Stimulated activated naive CD8-positive, alpha-beta T cell treated with anti-CD3 and anti-CD28 coated beads, Interleukin-15, amount 100 ng/mL, for 72 hours (primary cell): ENCODE measurements at regions not wholly inside any gene's neighbourhood (a gene's known extent, or its start where the extent isn't known, plus 50 kb on each side); places are given as distances from the start of the nearest gene placed in this dataset.

Experiments used
- ATAC-seq: fragments of 150-1000 bp; cut with Tn5 transposase; 2 replicates; pipeline ENCODE4 v1.10.0; 2021; ENCODE audit warnings: mild to moderate bottlenecking, moderate library complexity
- DNase-seq, 2 donors: peaks; one replicate each; pipeline ENCODE4 v3.0.0; 2021 to 2022
- H3K27ac Mint-ChIP-seq, 2 donors: one replicate each; pipeline ENCODE4 v1.8.0; 2022; ENCODE audit warnings: mild to moderate bottlenecking in 2 of 2, mixed read lengths in 2 of 2, moderate library complexity in 2 of 2
- H3K27me3 Mint-ChIP-seq: one replicate; pipeline ENCODE4 v1.8.0; 2022; ENCODE audit warnings: mixed read lengths
- H3K4me1 Mint-ChIP-seq: one replicate; pipeline ENCODE4 v1.8.0; 2022; ENCODE audit warnings: mild to moderate bottlenecking, mixed read lengths
- H3K4me3 Mint-ChIP-seq, 2 donors: one replicate each; pipeline ENCODE4 v1.8.0; 2022; ENCODE audit warnings: mild to moderate bottlenecking in 2 of 2, mixed read lengths in 2 of 2, moderate library complexity in 1 of 2
- H3K9me3 Mint-ChIP-seq, 2 donors: one replicate each; pipeline ENCODE4 v1.8.0; 2022; ENCODE audit warnings: mixed read lengths in 2 of 2

- H3K9me3 Mint-ChIP-seq = peaks cover 0 to 4% of the 10 kb centered on the region in 2 donors
- H3K4me3 Mint-ChIP-seq = no peak overlapping the region
- DNase-seq (no peak), ATAC-seq (no peak)
- no peaks in the 10 kb centered on the region for H3K4me1 Mint-ChIP-seq
- no peak overlapping the region for H3K27ac Mint-ChIP-seq
- no peaks in the 10 kb centered on the region for H3K27me3 Mint-ChIP-seq
These were observed 666.0 kb downstream of the MED13L start for GRCh38 chr12:115611477-115611876.

DNA sequence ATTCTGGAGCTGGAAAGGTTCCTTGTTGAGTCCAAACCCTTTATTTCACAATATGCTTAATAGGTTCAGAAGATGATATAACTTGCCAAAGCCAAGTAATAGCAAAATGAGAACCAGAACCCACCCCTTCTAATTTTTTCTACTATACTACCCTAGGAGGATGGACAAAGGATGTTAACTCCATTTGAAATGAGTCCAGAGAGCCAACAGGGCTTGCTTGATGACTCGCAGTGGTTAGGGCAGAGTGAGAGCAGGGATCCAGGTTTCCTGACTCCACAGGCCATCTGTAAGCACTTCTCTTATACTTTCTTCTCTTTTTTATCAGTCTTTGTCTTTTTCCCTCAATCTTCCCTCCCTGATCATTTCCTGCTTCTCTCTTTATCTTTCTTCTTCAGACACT, 668.1 kb downstream of the MED13L start:
- Mint-ChIP-seq H3K9me3 (peaks cover 6 to 7% of the 10 kb centered on the region in 2 donors), H3K27me3 (peaks cover 11% of the 10 kb centered on the region), H3K4me3 (no peak overlapping the region), H3K27ac (no peak overlapping the region), H3K4me1 (no peaks in the 10 kb centered on the region)
- no peak for DNase-seq
- ATAC-seq = no peak

DNA sequence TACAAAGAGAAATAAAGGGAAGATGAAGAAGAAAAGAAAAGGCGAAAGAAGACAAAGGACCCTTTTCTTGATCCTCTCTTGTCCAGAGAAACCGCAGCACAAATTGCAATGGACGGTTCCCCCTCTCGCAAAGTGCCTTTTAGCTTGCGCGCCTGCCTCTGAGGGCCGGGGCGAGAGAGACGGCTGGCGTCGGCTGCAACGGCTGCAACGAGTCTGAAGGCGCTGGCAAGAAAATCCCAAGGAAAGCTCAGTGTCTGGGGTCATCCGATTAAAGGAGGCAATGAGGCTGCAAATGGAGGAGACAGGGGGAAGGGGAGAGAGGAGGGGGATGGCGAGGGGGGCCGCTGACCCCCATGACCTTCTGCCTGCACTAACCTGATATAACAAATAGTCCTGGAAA, 671.5 kb downstream of the MED13L start:
- H3K4me1 Mint-ChIP-seq = no peaks in the 10 kb centered on the region

DNA sequence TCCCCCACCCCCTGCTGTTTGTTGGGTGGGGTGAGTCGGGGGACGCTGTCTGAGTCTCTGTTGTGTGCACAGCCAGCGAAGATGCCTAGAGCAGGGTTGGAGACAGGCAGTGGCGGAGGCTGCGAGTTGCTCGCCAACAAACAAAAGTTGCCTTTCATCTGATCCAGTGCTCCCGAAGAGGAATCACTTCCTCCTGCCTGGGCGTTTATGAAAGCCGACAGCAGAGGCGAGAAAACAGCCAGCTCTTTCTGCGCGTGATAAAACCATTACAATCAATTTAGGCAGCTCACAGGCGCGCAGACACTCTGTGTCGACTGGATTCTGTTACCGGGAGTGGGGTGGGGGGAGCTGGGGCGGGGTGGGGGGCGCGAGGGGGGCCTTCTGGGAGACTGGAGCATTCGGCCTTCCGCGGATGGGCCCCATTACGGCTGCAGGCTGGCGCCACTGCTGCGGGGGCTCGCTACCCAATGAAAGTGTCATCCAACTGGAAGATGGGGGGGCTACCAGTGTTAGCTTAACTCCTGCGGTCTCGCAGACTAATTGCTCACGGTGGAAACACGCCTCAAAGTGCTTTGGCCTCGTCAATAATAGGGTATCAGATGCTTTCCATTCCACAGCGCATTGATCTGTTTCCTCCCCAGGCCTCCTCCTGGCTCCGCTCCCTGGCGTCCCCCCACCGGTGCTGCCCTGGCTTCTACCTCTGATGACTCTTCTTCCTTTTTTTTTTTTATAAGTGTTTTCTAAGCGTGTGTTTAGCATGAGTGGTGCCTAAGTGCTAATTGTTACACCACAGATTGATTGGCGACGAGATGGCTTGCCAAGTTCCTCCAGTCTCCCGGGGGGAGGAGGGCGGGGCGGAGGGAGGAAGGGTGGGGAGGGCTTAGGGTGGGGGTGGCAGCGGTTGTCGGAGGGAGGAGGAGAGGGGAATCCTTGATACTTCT, 678.4 kb downstream of the MED13L start:
- DNase-seq (no peak), ATAC-seq (no peak)
- Mint-ChIP-seq H3K4me3 (no peak overlapping the region), H3K27me3 (peaks cover 31% of the 10 kb centered on the region), H3K9me3 (peaks cover 0 to 4% of the 10 kb centered on the region in 2 donors), H3K4me1 (no peaks in the 10 kb centered on the region), H3K27ac (no peak overlapping the region)

More for the DNA sequence above, 671.5 kb downstream of the MED13L start:
- Mint-ChIP-seq H3K27me3 (peaks cover 19% of the 10 kb centered on the region), H3K4me3 (no peak overlapping the region), H3K27ac (no peak overlapping the region), H3K9me3 (peaks cover 6 to 7% of the 10 kb centered on the region in 2 donors)
- no peak for ATAC-seq
- DNase-seq = no peak

DNA sequence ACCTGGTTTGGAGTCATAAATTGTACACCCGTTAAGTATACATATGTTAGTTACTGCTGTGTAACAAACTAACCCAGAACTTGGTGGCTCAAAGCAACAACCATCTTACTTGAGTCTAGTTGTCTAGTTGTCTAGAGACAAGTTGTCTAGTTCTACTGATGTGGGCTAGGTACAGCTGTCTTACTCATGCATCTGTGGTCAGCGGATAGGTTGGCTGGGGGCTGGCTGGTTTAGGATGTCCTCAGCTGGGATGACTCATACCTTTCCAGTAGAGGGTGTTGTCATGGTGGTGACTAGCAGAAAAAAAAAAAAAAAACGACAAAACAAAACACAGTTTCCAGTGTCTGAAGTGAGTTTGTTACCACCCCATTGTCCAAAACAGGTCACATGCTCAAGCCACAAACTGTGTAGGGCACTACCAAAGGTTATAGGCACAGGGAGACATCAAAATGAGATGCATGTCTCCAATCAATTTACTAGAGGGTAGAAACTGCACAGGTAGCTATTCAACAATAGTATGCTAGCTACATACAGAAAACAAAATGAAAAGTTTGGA, 680.3 kb downstream of the MED13L start:
- ATAC-seq (no peak), DNase-seq (no peak)
- Mint-ChIP-seq H3K4me1 (no peaks in the 10 kb centered on the region), H3K9me3 (peaks cover 0 to 4% of the 10 kb centered on the region in 2 donors), H3K27me3 (peaks cover 37% of the 10 kb centered on the region), H3K27ac (no peak overlapping the region), H3K4me3 (no peak overlapping the region)

GRCh38 chr12:115588131-115588530, 689.4 kb downstream of the MED13L start:
- ATAC-seq = no peak

DNA sequence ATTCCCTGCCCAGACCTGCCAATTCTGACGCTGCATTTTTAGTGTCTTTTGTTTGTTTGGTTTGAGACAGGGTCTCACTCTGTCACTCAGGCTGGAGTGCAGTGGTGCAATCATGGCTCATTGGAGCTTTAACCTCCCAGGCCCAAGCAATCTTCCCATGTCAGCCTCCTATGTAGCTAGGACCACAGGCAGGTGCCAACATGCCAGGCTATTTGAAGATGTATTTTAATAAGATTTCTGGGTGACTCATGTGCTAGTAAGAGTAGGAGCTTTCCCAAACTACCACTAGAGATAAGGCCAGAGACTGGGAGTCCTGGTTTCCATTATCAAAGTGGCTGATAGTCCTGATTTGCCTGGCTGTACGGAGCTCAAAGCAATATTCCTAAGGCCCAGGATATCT, 693.3 kb downstream of the MED13L start:
- Mint-ChIP-seq H3K27me3 (peaks cover 11% of the 10 kb centered on the region), H3K27ac (no peak overlapping the region), H3K4me3 (no peak overlapping the region), H3K4me1 (no peaks in the 10 kb centered on the region), H3K9me3 (peaks cover 5 to 17% of the 10 kb centered on the region in 2 donors)
- DNase-seq (no peak), ATAC-seq (no peak)

More at GRCh38 chr12:115588131-115588530, 689.4 kb downstream of the MED13L start:
- no peak for DNase-seq
- Mint-ChIP-seq H3K27ac (no peak overlapping the region), H3K4me1 (no peaks in the 10 kb centered on the region), H3K27me3 (peaks cover 18% of the 10 kb centered on the region), H3K4me3 (no peak overlapping the region), H3K9me3 (peaks cover 8 to 24% of the 10 kb centered on the region in 2 donors)

DNA sequence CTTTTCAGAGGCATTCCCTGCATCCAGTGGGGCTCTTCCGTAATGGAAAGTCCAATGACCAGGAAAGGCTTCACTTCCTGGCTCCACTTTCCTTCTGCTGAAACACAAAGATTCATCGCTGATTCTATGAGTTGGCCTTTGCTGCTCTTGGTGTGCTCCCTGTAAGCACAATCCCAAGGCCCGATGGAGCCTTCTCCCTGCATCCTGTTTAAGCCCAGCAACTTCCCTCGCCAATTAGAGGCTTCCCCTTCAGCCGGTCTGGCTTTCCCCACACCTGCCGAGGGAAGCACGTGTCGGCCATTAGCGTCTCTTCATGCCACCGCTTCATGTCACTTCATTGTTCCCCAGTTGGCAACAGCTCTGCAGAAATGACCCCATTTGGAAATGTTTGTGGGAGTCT, 693.9 kb downstream of the MED13L start:
- Mint-ChIP-seq H3K27me3 (peaks cover 15% of the 10 kb centered on the region), H3K4me3 (no peak overlapping the region), H3K4me1 (no peaks in the 10 kb centered on the region), H3K9me3 (peaks cover 5 to 17% of the 10 kb centered on the region in 2 donors), H3K27ac (peak overlapping the region in 1 of 2 donors; percentile 64)
- DNase-seq (no peak), ATAC-seq (no peak)

DNA sequence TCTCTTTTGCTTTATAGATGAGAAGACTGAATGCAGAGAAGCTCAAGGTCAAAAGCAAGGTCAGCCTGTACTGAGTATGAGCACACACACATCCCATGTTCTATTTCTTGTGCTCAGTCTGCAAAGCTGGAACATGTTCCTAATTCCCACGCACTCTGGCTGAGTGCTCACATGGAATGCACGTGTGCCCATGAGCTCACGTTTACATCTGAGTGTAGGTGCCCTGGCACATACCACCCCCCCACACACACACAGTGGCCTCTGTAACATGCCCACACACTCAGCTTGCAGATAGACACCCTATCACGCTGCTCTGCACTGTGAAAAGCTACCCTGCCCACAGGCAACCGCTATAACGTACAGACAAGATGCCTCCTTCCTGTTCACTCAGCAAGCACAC, 700.1 kb downstream of the MED13L start:
- Mint-ChIP-seq H3K27ac (no peak overlapping the region), H3K4me3 (no peak overlapping the region), H3K27me3 (peaks cover 5% of the 10 kb centered on the region), H3K9me3 (peaks cover 0 to 6% of the 10 kb centered on the region in 2 donors), H3K4me1 (no peaks in the 10 kb centered on the region)
- ATAC-seq (no peak), DNase-seq (no peak)

DNA sequence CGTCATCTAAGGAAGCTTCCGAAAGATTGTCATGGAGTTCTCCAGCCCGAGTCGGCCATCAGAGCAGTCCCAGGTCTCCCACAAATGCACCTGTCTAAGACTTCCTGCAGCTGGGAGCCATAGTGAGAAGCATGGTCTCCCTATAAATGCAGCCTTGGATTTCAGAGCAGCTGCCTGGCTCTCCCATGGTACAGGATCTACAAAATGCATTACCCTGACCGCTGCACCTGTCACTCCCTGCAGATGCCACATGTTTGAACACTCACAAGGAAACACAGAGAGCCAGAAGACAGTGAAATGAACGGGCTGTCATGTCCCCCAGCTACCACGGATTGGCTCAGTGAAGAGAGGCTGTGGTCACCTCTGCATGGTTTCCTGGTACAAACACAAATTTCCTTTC, 702.7 kb downstream of the MED13L start:
- no peak overlapping the region for H3K27ac Mint-ChIP-seq
- no peaks in the 10 kb centered on the region for H3K4me1 Mint-ChIP-seq
- peaks cover 6 to 14% of the 10 kb centered on the region in 2 donors for H3K9me3 Mint-ChIP-seq
- H3K4me3 Mint-ChIP-seq = no peak overlapping the region
- DNase-seq (no peak), ATAC-seq (no peak)
- H3K27me3 Mint-ChIP-seq = peaks cover 5% of the 10 kb centered on the region

- H3K9me3 Mint-ChIP-seq = peaks cover 6 to 10% of the 10 kb centered on the region in 2 donors
- no peak overlapping the region for H3K4me3 Mint-ChIP-seq
- ATAC-seq (no peak), DNase-seq (no peak)
- H3K27me3 Mint-ChIP-seq = no peaks in the 10 kb centered on the region
- H3K4me1 Mint-ChIP-seq = no peaks in the 10 kb centered on the region
- H3K27ac Mint-ChIP-seq = no peak overlapping the region
These were observed 705.1 kb downstream of the MED13L start for GRCh38 chr12:115572440-115572839.

DNA sequence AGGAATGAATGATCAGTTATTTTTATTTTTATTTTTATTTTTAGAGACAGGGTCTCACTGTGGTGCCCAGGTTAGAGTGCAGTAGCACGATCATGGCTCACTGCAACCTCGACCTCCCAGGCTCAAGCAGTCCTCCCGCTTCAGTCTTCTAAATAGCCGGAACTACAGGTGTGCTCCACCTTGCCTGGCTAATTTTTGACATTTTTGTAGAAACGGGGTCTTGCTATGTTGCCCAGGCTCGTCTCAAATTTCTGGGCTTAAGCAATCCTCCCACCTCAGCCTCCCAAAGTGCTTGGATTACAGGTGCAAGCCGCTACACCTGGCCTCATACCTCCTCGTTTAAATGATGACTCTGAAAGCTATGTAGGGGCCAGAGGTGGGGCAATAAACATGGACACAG, 706.0 kb downstream of the MED13L start:
- Mint-ChIP-seq H3K27ac (no peak overlapping the region), H3K27me3 (no peaks in the 10 kb centered on the region), H3K4me3 (no peak overlapping the region), H3K9me3 (peaks cover 6 to 8% of the 10 kb centered on the region in 2 donors), H3K4me1 (no peaks in the 10 kb centered on the region)
- ATAC-seq (no peak), DNase-seq (no peak)

DNA sequence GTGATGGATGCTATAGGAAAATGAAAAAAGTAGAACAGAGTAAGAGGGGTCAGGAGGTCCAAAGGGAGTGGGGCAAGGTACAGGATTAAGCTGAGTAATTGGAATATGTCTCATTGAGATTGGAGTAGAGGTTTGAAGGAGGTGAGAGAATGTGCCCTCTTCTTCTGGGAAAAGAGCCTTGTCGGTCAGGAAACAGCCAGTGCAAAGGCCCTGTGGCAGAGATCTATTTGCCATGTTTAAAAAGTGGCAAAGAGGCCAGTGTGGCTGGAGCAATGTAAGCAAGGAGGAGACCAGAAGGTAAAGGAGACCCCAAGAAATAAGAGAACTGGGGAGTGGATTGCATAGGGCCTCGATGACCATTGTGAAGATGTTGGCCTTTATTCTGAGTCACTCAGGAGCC, 706.5 kb downstream of the MED13L start:
- Mint-ChIP-seq H3K27me3 (no peaks in the 10 kb centered on the region), H3K4me3 (no peak overlapping the region), H3K27ac (no peak overlapping the region), H3K9me3 (peaks cover 6 to 8% of the 10 kb centered on the region in 2 donors), H3K4me1 (no peaks in the 10 kb centered on the region)
- ATAC-seq (no peak), DNase-seq (no peak)

- DNase-seq (no peak), ATAC-seq (no peak)
- no peaks in the 10 kb centered on the region for H3K27me3 Mint-ChIP-seq
- H3K9me3 Mint-ChIP-seq = peaks cover 6 to 8% of the 10 kb centered on the region in 2 donors
- no peaks in the 10 kb centered on the region for H3K4me1 Mint-ChIP-seq
- H3K4me3 Mint-ChIP-seq = no peak overlapping the region
- no peak overlapping the region for H3K27ac Mint-ChIP-seq
These were observed 707.3 kb downstream of the MED13L start for GRCh38 chr12:115570069-115570777.

- H3K9me3 Mint-ChIP-seq = peaks cover 6 to 8% of the 10 kb centered on the region in 2 donors
- no peak for ATAC-seq
- DNase-seq = no peak
- H3K4me3 Mint-ChIP-seq = no peak overlapping the region
- no peaks in the 10 kb centered on the region for H3K4me1 Mint-ChIP-seq
- no peaks in the 10 kb centered on the region for H3K27me3 Mint-ChIP-seq
- H3K27ac Mint-ChIP-seq = no peak overlapping the region
These were observed 708.0 kb downstream of the MED13L start for GRCh38 chr12:115569345-115570068.
